NCI-H2196 (cell line): ENCODE measurements at regions not wholly inside any gene's neighbourhood (a gene's known extent, or its start where the extent isn't known, plus 50 kb on each side); places are given as distances from the start of the nearest gene placed in this dataset.

Experiments used
- DNase-seq: peaks from one replicate; lab custom pipeline; 2025; ENCODE audit not compliant: unreplicated experiment; lab: John Stamatoyannopoulos, UW

DNA sequence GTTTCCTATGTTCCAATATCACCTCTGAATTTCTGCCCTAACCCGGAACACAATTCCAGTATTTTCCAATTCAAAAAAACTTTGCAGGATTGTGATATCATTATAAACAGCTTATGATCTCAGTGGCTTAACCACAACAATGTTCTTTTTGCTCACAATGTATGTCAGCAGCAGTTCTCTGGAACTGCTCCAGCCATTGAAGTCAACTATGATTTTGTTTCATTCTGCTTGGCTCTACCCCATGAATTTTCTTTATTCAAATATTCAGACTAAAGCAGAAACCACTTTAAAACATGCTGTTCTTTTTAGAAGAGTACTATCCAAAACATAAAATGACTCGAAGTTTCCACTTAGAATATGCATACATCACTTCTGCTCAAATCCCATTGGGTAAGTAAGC, 1611.1 kb downstream of the ARAP2 start:
- no peak for DNase-seq

- DNase-seq, result no peak
These were observed 1607.7 kb downstream of the ARAP2 start for GRCh38 chr4:34636623-34637022.

- no peak for DNase-seq
These were observed 1600.8 kb downstream of the ARAP2 start for GRCh38 chr4:34643476-34643875.

DNA sequence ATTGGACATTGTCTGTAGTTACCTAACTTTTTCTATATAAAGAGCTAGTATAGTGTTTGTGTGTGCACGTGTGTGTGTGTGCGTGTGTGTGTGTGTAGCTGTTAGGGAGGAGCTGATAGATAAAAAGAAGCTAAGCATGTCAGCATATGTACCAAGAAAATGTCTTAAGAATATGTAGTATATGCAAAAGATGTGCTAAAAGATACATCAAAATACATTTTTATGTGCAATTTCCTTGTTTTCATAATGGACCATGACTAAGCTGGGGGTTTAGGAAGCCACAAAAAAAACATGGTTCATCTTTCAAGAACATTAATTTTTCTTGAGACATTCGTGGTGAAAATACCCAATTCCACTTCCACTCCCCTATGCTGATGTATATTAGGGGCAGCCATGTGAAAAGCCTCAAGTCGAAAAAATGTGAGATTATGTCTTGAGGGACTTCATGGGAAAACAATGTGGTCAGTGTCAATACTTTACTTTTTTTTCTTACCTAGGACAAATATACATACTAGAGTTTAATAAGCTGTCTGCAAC, 1599.7 kb downstream of the ARAP2 start:
- DNase-seq, result no peak

DNA sequence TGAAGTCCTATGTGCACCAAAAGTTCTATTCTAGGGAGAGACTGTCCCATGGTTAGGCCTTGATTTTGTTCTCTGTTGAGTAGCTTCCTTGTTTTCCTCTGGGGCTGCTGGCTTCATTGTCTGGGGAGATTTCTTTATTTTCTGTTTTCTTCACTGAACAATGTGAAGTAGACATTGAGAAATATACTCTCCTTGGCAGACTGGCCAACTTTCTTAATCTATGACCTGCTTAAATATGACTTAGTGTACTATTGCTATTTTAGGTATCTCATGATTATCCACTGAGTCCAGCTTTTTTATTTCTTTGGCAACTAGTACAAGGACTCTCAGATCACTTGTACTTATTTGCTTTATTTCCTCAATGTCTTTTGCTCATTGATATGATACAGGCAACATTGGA, 1594.6 kb downstream of the ARAP2 start:
- no peak for DNase-seq

- DNase-seq, result no peak
These were observed 1580.3 kb downstream of the ARAP2 start for GRCh38 chr4:34664051-34664450.

DNA sequence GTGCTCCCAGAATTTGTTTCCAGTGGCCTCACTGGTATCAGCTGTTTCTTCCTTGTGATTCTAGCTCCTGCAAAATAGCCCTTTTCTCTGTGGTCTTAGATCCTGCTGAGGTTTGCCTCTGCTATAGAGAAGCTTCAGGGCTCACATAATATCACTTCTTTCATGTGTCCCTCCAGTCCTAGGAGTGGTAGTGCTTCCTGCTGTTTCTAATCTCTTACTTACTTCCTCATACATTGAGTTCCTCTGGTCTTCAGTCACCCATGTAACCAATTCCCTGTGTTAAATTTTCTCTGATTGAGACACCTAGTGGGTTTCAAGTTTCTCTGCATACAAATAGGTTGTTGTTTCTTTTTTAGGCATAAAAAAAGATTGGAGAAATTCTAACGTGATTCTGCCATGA, 1567.9 kb downstream of the ARAP2 start:
- DNase-seq, result no peak

- DNase-seq, result no peak
These were observed 1565.9 kb downstream of the ARAP2 start for GRCh38 chr4:34678431-34678830.

DNA sequence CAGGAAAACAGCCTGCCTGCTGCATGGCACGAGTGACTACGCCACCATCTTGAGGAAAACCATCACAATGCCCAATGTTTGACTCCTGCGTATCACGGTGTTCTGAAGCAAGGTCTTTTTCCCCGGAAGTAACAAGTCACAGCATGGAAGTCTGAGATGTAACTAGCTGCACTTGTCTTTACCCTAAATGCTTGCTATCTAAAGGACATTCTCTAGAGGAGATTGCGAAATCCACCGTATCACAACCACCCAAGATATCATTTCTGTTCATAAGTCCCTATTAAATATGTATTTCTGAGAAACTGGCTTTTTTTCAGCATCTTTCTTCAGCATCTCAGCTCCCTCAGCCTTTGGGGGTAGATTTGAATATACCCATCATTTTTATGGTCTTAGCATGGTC, 1565.1 kb downstream of the ARAP2 start:
- DNase-seq, result no peak

DNA sequence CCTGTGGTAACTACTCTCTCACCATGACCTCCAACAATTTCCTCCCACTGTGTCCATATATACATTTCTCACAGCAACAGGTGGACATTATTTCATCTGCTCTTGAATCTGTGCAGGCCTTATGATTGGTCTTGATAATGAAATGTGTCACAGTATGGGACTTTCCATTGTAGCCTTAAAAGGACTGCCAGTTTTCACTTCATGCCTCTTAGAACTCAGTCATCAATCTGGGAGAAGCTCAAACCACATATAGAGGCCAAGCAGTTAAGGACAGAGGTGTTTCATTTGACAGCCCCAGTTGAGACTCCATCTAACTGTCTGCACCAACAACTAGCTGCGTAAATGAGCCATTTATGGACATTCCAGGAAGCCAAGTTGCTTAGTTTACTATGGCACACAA, 1534.8 kb downstream of the ARAP2 start:
- no peak for DNase-seq

DNA sequence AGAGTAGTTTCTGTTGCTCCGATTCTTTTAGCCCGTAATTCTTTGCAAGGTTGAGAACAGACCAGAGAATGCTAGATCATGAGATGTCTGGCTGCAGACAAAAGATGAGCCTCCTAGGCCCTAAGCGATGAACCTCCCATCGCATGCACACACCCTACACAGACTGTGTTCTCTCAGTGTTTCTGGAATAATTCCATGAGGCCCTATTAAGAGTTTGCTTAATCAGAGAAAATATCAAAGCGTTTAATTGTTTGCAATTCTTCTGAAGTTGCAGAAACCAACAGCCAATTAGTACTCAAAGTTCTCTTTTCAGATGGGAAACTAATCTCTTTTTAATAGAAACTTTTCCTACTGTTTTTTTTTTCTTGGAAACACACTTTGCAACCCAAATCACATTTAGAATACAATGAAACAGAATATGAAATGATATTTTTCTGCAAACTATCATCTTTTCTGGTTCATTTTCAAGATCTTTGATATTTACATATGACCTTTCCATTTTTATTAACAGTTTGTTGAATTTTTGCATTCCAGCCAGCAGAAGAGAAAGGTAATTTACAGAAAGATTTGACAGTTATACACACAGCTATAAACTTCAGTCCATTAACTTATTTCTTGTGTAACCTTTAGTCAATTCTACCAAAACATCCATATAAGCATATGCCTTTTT, 1525.6 kb downstream of the ARAP2 start:
- no peak for DNase-seq

DNA sequence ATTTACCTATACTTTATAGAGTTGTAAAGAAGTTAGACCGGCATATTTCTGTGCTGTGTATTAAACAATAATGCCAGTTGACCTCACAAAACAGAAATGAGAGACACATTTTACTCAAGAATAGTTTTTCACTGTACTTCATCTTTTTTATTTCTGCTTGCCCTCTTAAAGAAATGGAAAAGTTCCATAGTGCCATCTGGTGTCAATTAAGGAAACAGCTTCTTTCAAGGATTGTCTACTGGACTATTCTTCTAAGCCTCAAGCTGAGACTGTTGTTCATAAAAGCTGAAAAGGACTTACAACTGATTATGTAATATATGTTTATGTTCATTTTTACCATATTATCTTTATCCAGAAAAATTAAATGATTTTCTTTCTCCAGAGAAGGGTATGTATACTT, 1523.7 kb downstream of the ARAP2 start:
- DNase-seq, result peak; percentile 12

DNA sequence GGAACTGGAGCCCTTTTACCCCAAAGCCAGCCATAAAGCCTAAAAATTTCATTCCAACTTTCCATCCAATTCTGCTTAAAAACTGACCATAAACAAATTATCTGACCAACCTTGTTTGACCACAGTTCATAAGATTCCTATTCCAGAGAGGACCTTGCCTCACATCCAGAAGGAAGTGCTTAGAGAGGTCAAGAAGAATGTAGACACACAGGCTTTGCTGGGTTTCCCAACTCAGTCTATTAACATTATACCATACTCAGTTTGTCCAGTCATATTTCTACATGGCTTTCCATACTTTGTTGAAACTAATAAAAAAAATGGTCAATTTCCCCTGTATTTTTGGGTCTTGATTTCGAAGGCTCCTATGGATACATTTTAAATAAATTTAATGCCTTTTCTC, 1522.5 kb downstream of the ARAP2 start:
- no peak for DNase-seq

DNA sequence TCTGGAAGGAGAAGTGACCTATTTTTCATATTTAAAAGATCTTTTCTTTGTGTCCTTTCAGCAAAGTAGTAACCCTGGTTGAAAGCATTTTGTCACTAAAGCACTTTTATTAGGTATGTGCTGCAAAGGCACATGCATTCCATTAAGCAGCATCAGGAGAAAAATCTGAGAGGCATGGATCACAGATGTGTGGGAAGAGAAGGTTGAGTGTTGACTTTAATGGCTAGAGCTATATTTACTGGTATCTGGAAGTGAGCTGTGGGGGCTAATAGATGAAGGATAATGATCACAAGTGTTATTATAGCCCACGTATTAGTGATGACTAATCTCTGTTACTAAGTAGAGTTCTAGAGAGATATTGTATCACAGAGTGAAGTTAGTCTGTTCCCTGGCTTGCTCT, 1520.7 kb downstream of the ARAP2 start:
- no peak for DNase-seq

DNA sequence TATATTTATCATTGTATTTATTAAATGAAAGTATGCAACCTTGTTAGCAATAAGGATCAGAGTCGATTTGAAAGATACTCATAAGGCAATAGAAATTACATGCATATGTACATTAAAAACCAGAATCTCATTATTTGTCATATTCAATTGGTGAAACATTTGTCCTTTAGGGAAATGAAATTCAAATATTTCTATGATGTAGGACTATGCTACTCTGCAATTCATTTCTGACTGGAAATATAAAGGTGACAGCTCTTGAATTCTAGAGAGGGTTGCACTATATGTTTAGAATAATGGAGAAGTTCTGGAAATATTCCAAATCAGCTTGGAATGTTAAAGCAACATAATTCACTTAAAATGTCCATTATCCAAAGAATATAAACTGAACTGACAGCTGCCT, 1519.8 kb downstream of the ARAP2 start:
- DNase-seq, result no peak

DNA sequence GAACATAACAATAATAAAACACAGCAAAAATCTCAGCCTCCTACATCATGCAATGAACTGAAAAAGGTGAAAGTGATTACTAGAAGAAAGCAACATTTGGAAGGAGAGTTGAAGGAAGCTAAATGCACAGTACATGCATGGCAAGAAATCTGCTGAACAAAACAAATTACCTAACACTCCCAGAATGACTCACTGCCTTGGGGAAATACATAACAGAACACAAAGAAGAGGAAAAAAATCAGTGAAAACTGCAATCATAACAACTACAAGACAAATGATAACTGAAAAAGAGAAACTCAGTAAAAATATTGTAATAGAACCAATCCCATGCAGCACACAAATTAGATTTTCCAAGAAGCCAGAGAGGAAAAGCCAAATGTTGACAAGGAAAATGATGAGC, 1513.2 kb downstream of the ARAP2 start:
- DNase-seq, result no peak

DNA sequence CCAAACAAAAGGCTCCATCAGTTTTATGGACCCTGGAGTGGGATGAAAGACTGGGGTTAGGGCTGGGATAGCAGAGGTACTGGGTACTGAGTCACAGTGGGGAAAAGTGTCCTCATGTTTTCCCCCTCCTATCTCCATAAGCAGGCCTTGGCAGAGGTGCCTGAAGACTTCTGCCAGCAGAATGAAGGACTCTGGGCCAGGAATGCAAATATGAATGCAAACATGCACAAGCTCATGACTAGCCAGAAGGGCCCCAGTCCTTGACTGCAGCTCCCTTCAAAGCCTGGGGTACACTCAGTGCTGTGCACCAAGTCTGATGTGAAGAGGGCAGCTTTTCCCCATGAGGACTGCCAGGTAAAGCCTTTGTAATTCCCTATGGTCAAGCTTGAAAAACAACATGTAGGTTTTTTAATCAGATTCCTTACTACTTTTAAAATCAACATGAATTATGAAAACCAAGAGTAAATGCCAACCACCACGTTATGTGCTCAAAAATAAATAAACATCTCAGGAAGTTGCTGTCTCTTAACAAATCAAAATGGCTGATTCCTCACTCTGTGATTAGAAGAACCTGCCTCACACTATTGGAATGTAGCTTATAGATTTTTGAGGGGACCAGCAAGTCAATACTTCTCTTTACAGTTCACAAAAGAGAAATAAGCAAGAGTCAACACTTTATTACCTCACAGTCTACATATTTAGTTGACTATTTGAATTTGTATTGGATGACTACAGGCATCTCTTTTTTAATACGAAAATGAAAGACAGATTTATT, 1512.0 kb downstream of the ARAP2 start:
- no peak for DNase-seq

DNA sequence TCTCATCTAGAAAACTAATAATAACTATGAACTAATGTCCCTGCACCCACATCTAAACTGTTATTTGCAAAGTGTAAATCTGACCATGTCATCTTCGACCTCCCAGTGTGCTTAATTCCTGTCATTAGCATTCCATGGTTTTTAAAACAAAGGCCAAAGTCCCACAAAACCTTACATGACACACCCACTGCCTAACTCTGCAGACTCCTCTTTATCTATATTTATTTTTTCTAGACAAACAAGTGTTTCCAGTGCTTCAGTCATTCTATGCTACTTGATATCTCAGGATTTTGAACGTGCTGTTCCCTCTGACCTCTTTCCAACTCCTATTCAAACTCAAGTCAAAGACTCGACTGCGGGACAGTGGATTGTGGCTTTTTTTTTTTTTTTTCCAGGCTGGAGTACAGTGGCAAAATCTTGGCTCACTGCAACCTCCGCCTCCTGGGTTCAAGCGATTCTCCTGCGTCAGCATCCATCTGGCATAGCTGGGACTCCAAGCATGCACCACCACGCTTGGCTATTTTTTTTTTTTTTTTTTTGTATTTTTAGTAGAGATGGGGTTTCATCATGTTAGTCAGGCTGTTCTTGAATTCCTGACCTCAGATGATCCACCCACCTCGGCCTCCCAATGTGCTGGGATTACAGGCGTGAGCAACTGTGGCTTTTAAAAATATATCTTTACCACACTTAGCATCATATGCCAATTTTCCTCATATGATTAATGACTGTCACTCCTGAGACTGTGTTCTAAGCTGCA, 1511.0 kb downstream of the ARAP2 start:
- DNase-seq, result no peak

DNA sequence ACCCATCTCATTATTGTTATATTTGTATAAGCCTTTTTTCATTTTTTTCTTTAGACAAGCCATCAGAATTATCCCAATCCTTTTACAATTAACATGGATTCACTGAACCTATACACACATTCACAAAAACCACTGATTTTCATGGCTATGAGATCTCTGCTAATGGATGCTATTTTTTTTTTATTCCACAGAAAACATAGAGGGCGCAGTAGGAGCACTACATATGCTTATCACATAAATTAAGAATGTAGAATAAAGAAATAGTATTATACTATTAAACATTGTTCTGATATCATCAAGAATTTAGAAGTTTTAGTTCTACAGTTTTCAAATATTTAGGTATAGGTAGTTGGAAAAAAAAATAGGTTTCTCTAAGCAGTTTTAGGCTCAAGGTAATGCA, 1477.4 kb downstream of the ARAP2 start:
- DNase-seq, result no peak

DNA sequence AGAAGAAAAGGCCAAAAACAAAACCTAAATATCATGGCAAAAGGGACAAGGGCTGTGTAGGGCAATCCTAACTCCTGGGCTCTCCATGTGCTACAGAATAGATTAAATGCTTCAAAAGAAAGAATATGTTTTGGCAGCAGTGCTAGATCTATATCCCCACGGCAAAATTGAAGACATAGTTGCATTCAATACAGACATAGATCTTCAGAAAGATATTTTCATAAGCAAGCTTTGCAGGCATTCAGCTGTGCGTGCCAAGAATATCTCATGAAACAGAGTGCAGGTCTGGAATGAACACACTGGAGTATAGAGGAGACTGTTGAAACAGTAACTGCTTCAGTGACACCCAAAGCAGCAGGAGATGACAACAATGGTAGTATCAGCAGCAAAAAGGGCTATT, 1476.9 kb downstream of the ARAP2 start:
- DNase-seq, result no peak

- no peak for DNase-seq
These were observed 1472.7 kb downstream of the ARAP2 start for GRCh38 chr4:34771632-34772031.

DNA sequence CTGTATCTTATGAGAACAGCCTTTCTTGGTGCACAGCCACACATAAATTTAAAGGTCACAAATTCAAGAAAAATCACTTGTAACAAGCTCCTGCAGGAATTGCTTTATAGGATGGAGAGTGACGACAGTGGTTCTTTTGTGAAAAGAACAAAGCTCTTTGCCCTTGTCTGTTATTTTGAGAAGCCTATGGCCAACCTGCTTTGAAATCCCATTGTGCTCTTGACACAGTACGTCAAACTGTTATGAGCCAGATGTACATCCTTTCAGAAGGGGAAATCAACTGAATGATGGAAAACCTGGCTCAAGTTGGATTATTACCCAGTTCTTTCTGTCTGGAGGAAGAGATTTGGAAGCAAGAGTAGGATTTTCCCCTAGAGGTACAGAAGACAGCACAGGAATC, 1454.2 kb downstream of the ARAP2 start:
- DNase-seq, result no peak
